ENCODE measurements at regions not wholly inside any gene's neighbourhood (a gene's known extent, or its start where the extent isn't known, plus 50 kb on each side); places are given as distances from the start of the nearest gene placed in this dataset.

DNA sequence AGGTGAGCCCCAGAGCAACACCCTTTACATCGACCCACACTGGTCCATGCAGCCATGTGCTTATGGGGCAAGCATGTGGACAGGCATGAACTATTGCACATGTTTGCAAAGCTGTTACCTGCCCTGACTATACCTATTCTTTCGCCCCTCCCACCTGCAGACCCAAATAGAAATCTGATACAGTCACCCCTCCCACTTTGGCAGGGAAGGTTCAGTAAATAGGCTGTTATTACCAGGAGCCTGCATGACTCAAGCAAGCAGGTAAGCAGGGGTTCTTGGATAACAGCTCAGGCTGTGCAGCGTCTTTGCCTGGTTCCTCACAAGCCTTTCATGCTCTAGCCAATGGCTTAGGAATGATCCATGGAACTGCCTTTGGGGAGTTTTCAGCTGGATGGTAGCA is 122.7 kb upstream of the DIPK2B start:
- H3K36me3 ChIP-seq (ENCODE audit: insufficient read depth, low read length) = no peaks in the 10 kb centered on the region
- H4K20me1 ChIP-seq (ENCODE audit: insufficient read depth, low read length) = no peaks in the 10 kb centered on the region

DNA sequence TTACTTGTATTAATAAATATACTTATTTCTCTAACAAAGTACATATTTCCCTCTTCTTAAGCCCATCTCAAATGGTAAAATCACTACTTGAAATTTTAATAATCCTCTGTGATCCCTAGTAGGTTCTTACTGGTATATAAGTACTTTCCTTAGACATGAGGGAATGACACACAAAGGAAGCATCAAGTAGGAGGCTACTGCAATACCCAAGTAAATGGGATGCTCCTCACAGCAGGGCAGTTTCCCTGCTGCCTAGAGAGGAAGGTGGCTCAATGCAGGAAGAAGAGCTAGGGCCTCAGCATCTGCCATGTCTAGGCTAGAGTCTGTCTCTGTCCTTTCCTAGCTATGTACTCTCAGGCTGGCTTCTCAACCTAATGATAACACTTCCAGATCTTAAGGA is 122.1 kb upstream of the DIPK2B start:
- H3K4me3 ChIP-seq (ENCODE audit: insufficient read depth, low read length) = no peak overlapping the region
- TF ChIP-seq, protein P1, sequence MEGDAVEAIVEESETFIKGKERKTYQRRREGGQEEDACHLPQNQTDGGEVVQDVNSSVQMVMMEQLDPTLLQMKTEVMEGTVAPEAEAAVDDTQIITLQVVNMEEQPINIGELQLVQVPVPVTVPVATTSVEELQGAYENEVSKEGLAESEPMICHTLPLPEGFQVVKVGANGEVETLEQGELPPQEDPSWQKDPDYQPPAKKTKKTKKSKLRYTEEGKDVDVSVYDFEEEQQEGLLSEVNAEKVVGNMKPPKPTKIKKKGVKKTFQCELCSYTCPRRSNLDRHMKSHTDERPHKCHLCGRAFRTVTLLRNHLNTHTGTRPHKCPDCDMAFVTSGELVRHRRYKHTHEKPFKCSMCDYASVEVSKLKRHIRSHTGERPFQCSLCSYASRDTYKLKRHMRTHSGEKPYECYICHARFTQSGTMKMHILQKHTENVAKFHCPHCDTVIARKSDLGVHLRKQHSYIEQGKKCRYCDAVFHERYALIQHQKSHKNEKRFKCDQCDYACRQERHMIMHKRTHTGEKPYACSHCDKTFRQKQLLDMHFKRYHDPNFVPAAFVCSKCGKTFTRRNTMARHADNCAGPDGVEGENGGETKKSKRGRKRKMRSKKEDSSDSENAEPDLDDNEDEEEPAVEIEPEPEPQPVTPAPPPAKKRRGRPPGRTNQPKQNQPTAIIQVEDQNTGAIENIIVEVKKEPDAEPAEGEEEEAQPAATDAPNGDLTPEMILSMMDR (IDR thresholded peaks at IDR 0.05; ENCODE audit: extremely low read depth, low read depth, low read length) = no peak
- no peak overlapping the region for H2AFZ ChIP-seq (ENCODE audit: low read length)
- peak overlapping the region; percentile 64 for H3K27ac ChIP-seq (ENCODE audit: low read depth, low read length)
- H3K9me3 ChIP-seq (ENCODE audit: low read depth, low read length) = no peaks in the 10 kb centered on the region
- H3K36me3 ChIP-seq (ENCODE audit: insufficient read depth, low read length) = no peaks in the 10 kb centered on the region
- no peak overlapping the region for H3K4me2 ChIP-seq (ENCODE audit: insufficient read depth, low read length)
- DNase-seq (ENCODE audit: insufficient read length, low spot score, missing footprints) = no peak
- H3K27me3 ChIP-seq (ENCODE audit: insufficient read depth, low read length) = peaks cover 16% of the 10 kb centered on the region
- no peaks in the 10 kb centered on the region for H4K20me1 ChIP-seq (ENCODE audit: insufficient read depth, low read length)
- peaks cover 17% of the 10 kb centered on the region for H3K4me1 ChIP-seq (ENCODE audit: insufficient read depth, low read length)
- no peaks in the 10 kb centered on the region for H3K79me2 ChIP-seq (ENCODE audit: insufficient read depth, low read length)

More for the DNA sequence above, 122.7 kb upstream of the DIPK2B start:
- no peak overlapping the region for H2AFZ ChIP-seq (ENCODE audit: low read length)
- peaks cover 22% of the 10 kb centered on the region for H3K27me3 ChIP-seq (ENCODE audit: insufficient read depth, low read length)
- H3K4me3 ChIP-seq (ENCODE audit: insufficient read depth, low read length) = no peak overlapping the region
- H3K79me2 ChIP-seq (ENCODE audit: insufficient read depth, low read length) = no peaks in the 10 kb centered on the region
- H3K4me1 ChIP-seq (ENCODE audit: insufficient read depth, low read length) = peaks cover 17% of the 10 kb centered on the region
- DNase-seq (ENCODE audit: insufficient read length, low spot score, missing footprints) = no peak
- no peaks in the 10 kb centered on the region for H3K9me3 ChIP-seq (ENCODE audit: low read depth, low read length)
- H3K4me2 ChIP-seq (ENCODE audit: insufficient read depth, low read length) = no peak overlapping the region
- peak overlapping the region; percentile 64 for H3K27ac ChIP-seq (ENCODE audit: low read depth, low read length)
- TF ChIP-seq, protein P1 (IDR thresholded peaks at IDR 0.05; ENCODE audit: extremely low read depth, low read depth, low read length) = no peak

DNA sequence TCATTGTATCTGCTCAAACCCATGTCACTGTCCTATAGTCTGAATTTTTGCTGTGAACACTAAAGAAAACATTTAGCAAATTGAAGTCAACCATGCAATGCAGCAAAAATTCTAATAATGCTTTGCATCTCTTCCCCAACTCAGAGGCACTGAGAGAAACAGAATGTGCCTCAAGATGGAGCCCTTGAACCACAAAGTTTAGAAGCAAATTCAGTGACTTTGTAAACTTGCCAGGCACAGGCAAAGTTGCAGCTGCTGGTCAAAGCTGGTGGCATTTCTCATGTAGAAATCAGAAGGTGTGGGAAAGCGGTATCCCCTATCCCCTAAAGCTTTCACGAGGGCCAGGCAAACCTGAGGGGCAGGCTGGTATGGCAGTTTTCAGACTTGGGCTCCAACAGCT is 121.7 kb upstream of the DIPK2B start:
- Histone ChIP-seq H3K4me3 (ENCODE audit: insufficient read depth, low read length) (no peak overlapping the region), H3K36me3 (ENCODE audit: insufficient read depth, low read length) (no peaks in the 10 kb centered on the region), H3K79me2 (ENCODE audit: insufficient read depth, low read length) (no peaks in the 10 kb centered on the region), H3K4me1 (ENCODE audit: insufficient read depth, low read length) (peaks cover 17% of the 10 kb centered on the region), H3K4me2 (ENCODE audit: insufficient read depth, low read length) (no peak overlapping the region), H3K9me3 (ENCODE audit: low read depth, low read length) (no peaks in the 10 kb centered on the region), H3K27me3 (ENCODE audit: insufficient read depth, low read length) (peaks cover 15% of the 10 kb centered on the region), H2AFZ (ENCODE audit: low read length) (no peak overlapping the region), H3K27ac (ENCODE audit: low read depth, low read length) (peak overlapping the region; percentile 64), H4K20me1 (ENCODE audit: insufficient read depth, low read length) (no peaks in the 10 kb centered on the region)
- TF ChIP-seq, protein P1 (IDR thresholded peaks at IDR 0.05; ENCODE audit: extremely low read depth, low read depth, low read length) = peak; percentile 68
- DNase-seq (ENCODE audit: insufficient read length, low spot score, missing footprints) = peak; percentile 36

DNA sequence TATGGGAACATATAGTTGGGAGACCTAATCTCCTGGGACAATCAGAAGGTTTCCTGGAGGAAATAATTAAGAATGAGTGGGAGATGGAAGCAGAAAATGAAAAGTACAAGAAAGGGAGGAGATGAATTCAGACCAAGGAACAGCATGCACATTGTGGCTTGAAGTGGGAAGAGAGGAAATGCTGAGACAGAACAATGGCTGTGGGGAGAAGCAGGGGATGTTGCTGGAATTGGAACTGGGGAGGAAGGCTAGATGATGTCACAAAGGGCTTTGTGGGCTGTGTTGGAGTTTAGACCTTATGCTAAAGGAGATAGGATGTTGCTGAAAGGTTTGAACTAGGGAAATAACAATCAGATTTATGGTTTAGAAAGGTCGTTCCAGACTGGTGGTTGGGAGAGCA is 119.5 kb upstream of the DIPK2B start:
- TF ChIP-seq, protein P1 (IDR thresholded peaks at IDR 0.05; ENCODE audit: extremely low read depth, low read depth, low read length) = no peak
- H3K27ac ChIP-seq (ENCODE audit: low read depth, low read length) = no peak overlapping the region
- DNase-seq (ENCODE audit: insufficient read length, low spot score, missing footprints) = no peak
- H3K4me3 ChIP-seq (ENCODE audit: insufficient read depth, low read length) = no peak overlapping the region
- no peaks in the 10 kb centered on the region for H3K79me2 ChIP-seq (ENCODE audit: insufficient read depth, low read length)
- H3K4me1 ChIP-seq (ENCODE audit: insufficient read depth, low read length) = peaks cover 17% of the 10 kb centered on the region
- no peaks in the 10 kb centered on the region for H4K20me1 ChIP-seq (ENCODE audit: insufficient read depth, low read length)
- H3K36me3 ChIP-seq (ENCODE audit: insufficient read depth, low read length) = no peaks in the 10 kb centered on the region
- H3K9me3 ChIP-seq (ENCODE audit: low read depth, low read length) = no peaks in the 10 kb centered on the region
- no peak overlapping the region for H3K4me2 ChIP-seq (ENCODE audit: insufficient read depth, low read length)
- peak overlapping the region; percentile 25 for H2AFZ ChIP-seq (ENCODE audit: low read length)
- H3K27me3 ChIP-seq (ENCODE audit: insufficient read depth, low read length) = peaks cover 18% of the 10 kb centered on the region
